GM06990 (cell line): ENCODE measurements at regions not wholly inside any gene's neighbourhood (a gene's known extent, or its start where the extent isn't known, plus 50 kb on each side); places are given as distances from the start of the nearest gene placed in this dataset.

Experiments
- DNase-seq: peaks from one replicate; pipeline ENCODE4 v3.0.0-alpha.2; 2011; ENCODE audit not compliant: insufficient read length; ENCODE audit errors: extremely low read depth
- H3K27me3 ChIP-seq: replicated peaks from 2 replicates; pipeline ENCODE4 v1.6.0; 2011; ENCODE audit warnings: low read length; ENCODE audit not compliant: control insufficient read depth, insufficient read depth
- H3K36me3 ChIP-seq: 2 replicates; pipeline ENCODE4 v1.5.1; 2011; ENCODE audit warnings: low read length; ENCODE audit not compliant: control insufficient read depth, insufficient read depth
- H3K4me3 ChIP-seq: replicated peaks from 2 replicates; pipeline ENCODE4 v1.5.1; 2011; ENCODE audit warnings: low read depth, mild to moderate bottlenecking, control low read depth, low read length
- CTCF ChIP-seq: IDR thresholded peaks from 2 replicates; pipeline ENCODE4 v1.5.1; 2011; ENCODE audit warnings: low read length, control low read depth, mild to moderate bottlenecking, inconsistent platforms; ENCODE audit not compliant: insufficient read depth, poor library complexity, severe bottlenecking

GRCh38 chr6:169980826-169981450, 229.5 kb downstream of the ERMARD start:
- no peaks in the 10 kb centered on the region for H3K27me3 ChIP-seq
- TF ChIP-seq CTCF: no peak
- no peaks in the 10 kb centered on the region for H3K36me3 ChIP-seq

GRCh38 chr6:169979873-169980432, 228.5 kb downstream of the ERMARD start:
- no peak for DNase-seq
- no peak for TF ChIP-seq CTCF
- Histone ChIP-seq H3K36me3 (no peaks in the 10 kb centered on the region), H3K27me3 (no peaks in the 10 kb centered on the region), H3K4me3 (no peak overlapping the region)

More at GRCh38 chr6:169980826-169981450, 229.5 kb downstream of the ERMARD start:
- DNase-seq: no peak
- H3K4me3 ChIP-seq: no peak overlapping the region

- DNase-seq: no peak
- Histone ChIP-seq H3K27me3 (no peaks in the 10 kb centered on the region), H3K36me3 (no peaks in the 10 kb centered on the region), H3K4me3 (no peak overlapping the region)
- no peak for TF ChIP-seq CTCF
These were observed 227.3 kb downstream of the ERMARD start for GRCh38 chr6:169978615-169979161.

GRCh38 chr6:169977434-169978265, 226.2 kb downstream of the ERMARD start:
- TF ChIP-seq CTCF: no peak
- no peak overlapping the region for H3K4me3 ChIP-seq
- DNase-seq: no peak
- no peaks in the 10 kb centered on the region for H3K27me3 ChIP-seq
- no peaks in the 10 kb centered on the region for H3K36me3 ChIP-seq

- DNase-seq: no peak
- H3K27me3 ChIP-seq: no peaks in the 10 kb centered on the region
- H3K4me3 ChIP-seq: no peak overlapping the region
- H3K36me3 ChIP-seq: no peaks in the 10 kb centered on the region
- no peak for TF ChIP-seq CTCF
These were observed 225.1 kb downstream of the ERMARD start for GRCh38 chr6:169976301-169977081.
